D721Med (cell line): ENCODE measurements at regions not wholly inside any gene's neighbourhood (a gene's known extent, or its start where the extent isn't known, plus 50 kb on each side); places are given as distances from the start of the nearest gene placed in this dataset.

Experiments
- DNase-seq: peaks from one replicate; pipeline ENCODE4 v3.0.0; 2011; ENCODE audit warnings: low spot score; ENCODE audit not compliant: insufficient read length
- FAIRE-seq: peaks from 2 replicates; lab custom pipeline; 2011; peaks lifted over from hg19 to GRCh38; lab: Jason Lieb, UNC
- CTCF ChIP-seq: IDR thresholded peaks from 2 replicates; pipeline ENCODE4 v1.5.1; 2012; ENCODE audit warnings: mild to moderate bottlenecking, control low read depth; ENCODE audit not compliant: insufficient read depth; ENCODE audit errors: missing control alignments

GRCh38 chr2:34387536-34387935 lies 788.4 kb upstream of the FAM98A start:
- TF ChIP-seq CTCF: no peak
- FAIRE-seq (no peak), DNase-seq (no peak)

- DNase-seq: no peak
Measured at GRCh38 chr2:34379586-34379985, 780.5 kb upstream of the FAM98A start.

GRCh38 chr2:34373586-34374233 lies 774.6 kb upstream of the FAM98A start:
- DNase-seq (no peak), FAIRE-seq (no peak)
- no peak for TF ChIP-seq CTCF

More at GRCh38 chr2:34379586-34379985, 780.5 kb upstream of the FAM98A start:
- no peak for FAIRE-seq
- no peak for TF ChIP-seq CTCF

GRCh38 chr2:34372967-34373366 lies 773.9 kb upstream of the FAM98A start:
- FAIRE-seq: no peak
- no peak for DNase-seq
- TF ChIP-seq CTCF: no peak

- no peak for TF ChIP-seq CTCF
- no peak for DNase-seq
Measured at GRCh38 chr2:34371711-34372110, 772.6 kb upstream of the FAM98A start.

GRCh38 chr2:34368304-34368703 lies 769.2 kb upstream of the FAM98A start:
- FAIRE-seq (no peak), DNase-seq (no peak)
- no peak for TF ChIP-seq CTCF

More at GRCh38 chr2:34371711-34372110, 772.6 kb upstream of the FAM98A start:
- no peak for FAIRE-seq

- FAIRE-seq: no peak
- DNase-seq: no peak
- TF ChIP-seq CTCF: peak; percentile 11
Measured at GRCh38 chr2:34365932-34366331, 766.8 kb upstream of the FAM98A start.
